IPS-NIHi11 (cell line): ENCODE measurements at regions not wholly inside any gene's neighbourhood (a gene's known extent, or its start where the extent isn't known, plus 50 kb on each side); places are given as distances from the start of the nearest gene placed in this dataset.

Experiments used
- DNase-seq: peaks from one replicate; pipeline ENCODE4 v3.0.0; 2012; ENCODE audit warnings: mixed read lengths, low spot score

GRCh38 chr6:102407886-102408741 lies 1014.6 kb downstream of the GRIK2 start:
- DNase-seq = no peak

GRCh38 chr6:102405860-102406259 lies 1012.4 kb downstream of the GRIK2 start:
- no peak for DNase-seq

- no peak for DNase-seq
Measured at GRCh38 chr6:102402635-102403329, 1009.3 kb downstream of the GRIK2 start.

- no peak for DNase-seq
Measured at GRCh38 chr6:102398788-102399390, 1005.4 kb downstream of the GRIK2 start.

- no peak for DNase-seq
Measured at GRCh38 chr6:102390541-102390940, 997.0 kb downstream of the GRIK2 start.

GRCh38 chr6:102389994-102390393 lies 996.5 kb downstream of the GRIK2 start:
- no peak for DNase-seq

- DNase-seq = no peak
Measured at GRCh38 chr6:102387326-102388033, 994.0 kb downstream of the GRIK2 start.

GRCh38 chr6:102381203-102381602 lies 987.7 kb downstream of the GRIK2 start:
- DNase-seq = no peak

- DNase-seq = no peak
Measured at GRCh38 chr6:102356170-102356569, 962.7 kb downstream of the GRIK2 start.

- peak; percentile 4 for DNase-seq
Measured at GRCh38 chr6:102355578-102355977, 962.1 kb downstream of the GRIK2 start.

- DNase-seq = no peak
Measured at GRCh38 chr6:102352552-102352951, 959.0 kb downstream of the GRIK2 start.

GRCh38 chr6:102344769-102345168 lies 951.3 kb downstream of the GRIK2 start:
- no peak for DNase-seq

- DNase-seq = no peak
Measured at GRCh38 chr6:102340311-102340710, 946.8 kb downstream of the GRIK2 start.

GRCh38 chr6:102333736-102334135 lies 940.2 kb downstream of the GRIK2 start:
- no peak for DNase-seq

GRCh38 chr6:102327697-102328225 lies 934.3 kb downstream of the GRIK2 start:
- no peak for DNase-seq

GRCh38 chr6:102313699-102314098 lies 920.2 kb downstream of the GRIK2 start:
- no peak for DNase-seq

GRCh38 chr6:102309700-102310099 lies 916.2 kb downstream of the GRIK2 start:
- DNase-seq = no peak

- no peak for DNase-seq
Measured at GRCh38 chr6:102300350-102300749, 906.8 kb downstream of the GRIK2 start.

GRCh38 chr6:102298051-102298450 lies 904.5 kb downstream of the GRIK2 start:
- no peak for DNase-seq
